SKM-1 (cell line): ENCODE measurements at regions not wholly inside any gene's neighbourhood (a gene's known extent, or its start where the extent isn't known, plus 50 kb on each side); places are given as distances from the start of the nearest gene placed in this dataset.

Experiments
- DNase-seq: peaks from one replicate; lab custom pipeline; 2025; ENCODE audit not compliant: unreplicated experiment; lab: John Stamatoyannopoulos, UW

- DNase-seq = no peak
These were observed 53.9 kb upstream of the VGLL3 start for GRCh38 chr3:87044846-87045245.

GRCh38 chr3:87044409-87044808 is 53.5 kb upstream of the VGLL3 start:
- no peak for DNase-seq

GRCh38 chr3:87041191-87041590 is 50.2 kb upstream of the VGLL3 start:
- no peak for DNase-seq
